ENCODE measurements at regions not wholly inside any gene's neighbourhood (a gene's known extent, or its start where the extent isn't known, plus 50 kb on each side); places are given as distances from the start of the nearest gene placed in this dataset.

DNA sequence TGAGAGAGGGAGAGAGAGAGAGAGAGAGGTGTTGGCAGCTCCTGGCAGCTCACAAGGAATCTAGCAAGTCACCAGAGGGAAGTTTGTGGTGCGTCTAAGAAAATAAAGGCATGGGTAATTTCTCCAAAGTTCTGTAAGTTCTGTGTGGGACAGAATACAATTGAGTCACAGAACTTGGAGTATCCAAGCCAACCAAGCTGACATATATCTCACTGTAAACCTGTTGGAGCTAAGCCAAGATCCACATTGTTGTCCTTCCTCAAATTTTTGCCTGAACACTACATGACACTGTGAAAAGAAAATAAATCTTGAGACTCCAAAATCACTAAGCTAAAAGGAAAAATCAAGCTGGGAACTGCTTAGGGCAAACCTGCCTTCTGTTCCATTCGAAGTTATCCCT is 436.7 kb downstream of the MEI4 start:
- intact Hi-C loops (cut with DNase I; ENCODE audit: low total_unique reads), result no loop called here
- Histone ChIP-seq H3K27ac (no peak overlapping the region), H3K4me3 (no peak overlapping the region), H3K9me3 (no peaks in the 10 kb centered on the region), H3K36me3 (no peaks in the 10 kb centered on the region), H3K4me1 (no peaks in the 10 kb centered on the region), H3K27me3 (no peaks in the 10 kb centered on the region)
- TF ChIP-seq POLR2AphosphoS5 (IDR thresholded peaks at IDR 0.05) (no peak), POLR2A (IDR thresholded peaks at IDR 0.05) (no peak)
- TF ChIP-seq, protein P1, sequence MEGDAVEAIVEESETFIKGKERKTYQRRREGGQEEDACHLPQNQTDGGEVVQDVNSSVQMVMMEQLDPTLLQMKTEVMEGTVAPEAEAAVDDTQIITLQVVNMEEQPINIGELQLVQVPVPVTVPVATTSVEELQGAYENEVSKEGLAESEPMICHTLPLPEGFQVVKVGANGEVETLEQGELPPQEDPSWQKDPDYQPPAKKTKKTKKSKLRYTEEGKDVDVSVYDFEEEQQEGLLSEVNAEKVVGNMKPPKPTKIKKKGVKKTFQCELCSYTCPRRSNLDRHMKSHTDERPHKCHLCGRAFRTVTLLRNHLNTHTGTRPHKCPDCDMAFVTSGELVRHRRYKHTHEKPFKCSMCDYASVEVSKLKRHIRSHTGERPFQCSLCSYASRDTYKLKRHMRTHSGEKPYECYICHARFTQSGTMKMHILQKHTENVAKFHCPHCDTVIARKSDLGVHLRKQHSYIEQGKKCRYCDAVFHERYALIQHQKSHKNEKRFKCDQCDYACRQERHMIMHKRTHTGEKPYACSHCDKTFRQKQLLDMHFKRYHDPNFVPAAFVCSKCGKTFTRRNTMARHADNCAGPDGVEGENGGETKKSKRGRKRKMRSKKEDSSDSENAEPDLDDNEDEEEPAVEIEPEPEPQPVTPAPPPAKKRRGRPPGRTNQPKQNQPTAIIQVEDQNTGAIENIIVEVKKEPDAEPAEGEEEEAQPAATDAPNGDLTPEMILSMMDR (IDR thresholded peaks at IDR 0.05), result no peak
- no peak for DNase-seq (ENCODE audit: low spot score in 2 of 2)

DNA sequence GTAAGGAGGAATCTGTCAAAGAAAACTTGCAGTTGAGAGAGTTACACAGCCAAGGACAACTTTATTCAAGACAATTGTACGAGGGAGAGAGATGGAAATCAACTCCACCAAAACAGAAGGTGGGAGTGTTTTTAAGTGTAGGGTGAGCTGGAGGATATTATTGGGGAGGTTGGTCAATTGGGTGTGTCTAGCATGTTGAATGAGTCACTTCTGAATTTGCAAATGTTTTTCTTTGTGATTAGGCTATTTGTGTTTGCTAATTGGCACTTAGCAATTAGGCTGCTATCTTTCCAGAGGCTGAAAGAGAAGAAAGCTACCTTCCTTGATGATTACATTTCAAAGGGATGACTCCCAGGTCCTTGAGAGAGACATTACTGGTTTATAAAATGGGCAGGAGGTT is 441.1 kb downstream of the MEI4 start:
- Histone ChIP-seq H3K9me3 (no peaks in the 10 kb centered on the region), H3K27me3 (no peaks in the 10 kb centered on the region), H3K36me3 (no peaks in the 10 kb centered on the region), H3K4me1 (no peaks in the 10 kb centered on the region), H3K27ac (no peak overlapping the region), H3K4me3 (no peak overlapping the region)
- intact Hi-C loops (cut with DNase I; ENCODE audit: low total_unique reads), result no loop called here
- TF ChIP-seq POLR2A (IDR thresholded peaks at IDR 0.05) (no peak), POLR2AphosphoS5 (IDR thresholded peaks at IDR 0.05) (no peak)
- TF ChIP-seq, protein P1 (IDR thresholded peaks at IDR 0.05), result no peak
- no peak for DNase-seq (ENCODE audit: low spot score in 2 of 2)

DNA sequence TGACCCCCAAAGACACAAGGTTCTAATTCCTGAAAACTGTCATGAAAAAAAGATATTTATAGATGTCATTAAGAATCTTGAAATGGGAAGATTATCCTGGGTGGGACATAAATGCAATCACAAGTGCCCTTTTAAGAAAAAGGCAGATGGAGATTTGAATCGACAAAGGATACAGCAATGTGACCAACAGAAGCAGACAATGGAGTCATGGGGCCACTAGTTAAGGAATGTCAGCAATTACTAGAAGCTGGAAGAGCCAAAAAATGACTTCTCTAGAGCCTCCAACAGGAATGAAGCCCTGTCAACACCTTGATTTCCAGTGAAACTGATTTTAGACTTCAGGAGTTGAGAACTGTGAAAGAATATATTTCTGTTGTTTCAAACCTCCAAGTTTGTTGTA is 448.5 kb downstream of the MEI4 start:
- no peaks in the 10 kb centered on the region for H3K36me3 ChIP-seq
- TF ChIP-seq POLR2AphosphoS5 (IDR thresholded peaks at IDR 0.05) (no peak), POLR2A (IDR thresholded peaks at IDR 0.05) (no peak)
- TF ChIP-seq, protein P1 (IDR thresholded peaks at IDR 0.05), result no peak
- H3K4me1 ChIP-seq, result no peaks in the 10 kb centered on the region
- no peaks in the 10 kb centered on the region for H3K9me3 ChIP-seq
- no peaks in the 10 kb centered on the region for H3K27me3 ChIP-seq
- no peak overlapping the region for H3K4me3 ChIP-seq
- no peak for DNase-seq (ENCODE audit: low spot score in 2 of 2)
- intact Hi-C loops (cut with DNase I; ENCODE audit: low total_unique reads), result no loop called here
- no peak overlapping the region for H3K27ac ChIP-seq

DNA sequence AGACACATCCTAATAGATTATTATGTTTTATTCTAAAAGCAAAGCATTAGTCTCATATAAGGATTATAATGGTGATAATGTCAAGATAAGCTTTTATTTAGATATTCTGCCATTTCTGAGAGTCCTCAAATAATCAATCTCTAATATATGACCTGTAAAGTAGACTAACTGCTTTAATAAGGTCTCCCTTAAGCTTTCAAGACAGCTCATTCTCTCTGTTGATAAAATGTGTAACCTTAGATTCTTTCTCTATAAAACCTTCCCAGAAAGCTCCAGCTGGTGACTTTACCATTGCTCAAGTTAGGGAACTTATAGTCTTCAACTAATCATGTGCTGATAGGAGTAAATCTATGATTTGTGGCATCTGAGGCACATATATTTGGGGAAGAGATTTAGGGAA is 457.8 kb downstream of the MEI4 start:
- H3K27ac ChIP-seq, result no peak overlapping the region
- peaks cover 0 to 14% of the 10 kb centered on the region in 2 donors for H3K9me3 ChIP-seq
- peaks cover 4% of the 10 kb centered on the region for H3K36me3 ChIP-seq
- no peaks in the 10 kb centered on the region for H3K4me1 ChIP-seq
- no peaks in the 10 kb centered on the region for H3K27me3 ChIP-seq
- no peak overlapping the region for H3K4me3 ChIP-seq
- TF ChIP-seq POLR2AphosphoS5 (IDR thresholded peaks at IDR 0.05) (no peak), POLR2A (IDR thresholded peaks at IDR 0.05) (no peak)
- TF ChIP-seq, protein P1 (IDR thresholded peaks at IDR 0.05), result no peak
- no peak for DNase-seq (ENCODE audit: low spot score in 2 of 2)
- intact Hi-C loops (cut with DNase I; ENCODE audit: low total_unique reads), result no loop called here

DNA sequence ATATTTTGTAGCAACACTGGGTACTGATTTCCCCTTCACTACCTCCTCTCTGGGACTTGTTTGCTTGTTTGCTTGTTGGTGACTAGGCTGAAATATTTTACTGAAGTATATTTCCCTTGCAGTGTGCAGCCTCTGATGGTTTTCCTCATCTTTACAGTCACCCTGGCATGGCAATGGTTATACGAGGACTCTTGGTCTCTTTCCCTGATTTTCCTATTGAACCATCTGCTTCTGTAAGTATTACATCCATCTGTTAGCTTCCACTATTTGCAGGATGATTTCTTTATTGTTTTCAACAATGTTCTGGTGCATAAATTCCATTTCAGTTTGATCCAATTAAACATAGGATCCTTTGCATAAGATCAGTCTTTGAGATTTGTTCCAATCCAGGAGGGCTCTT is 465.1 kb downstream of the MEI4 start:
- Histone ChIP-seq H3K4me1 (no peaks in the 10 kb centered on the region), H3K27ac (no peak overlapping the region), H3K9me3 (peaks cover 0 to 14% of the 10 kb centered on the region in 2 donors), H3K36me3 (no peaks in the 10 kb centered on the region), H3K27me3 (no peaks in the 10 kb centered on the region), H3K4me3 (no peak overlapping the region)
- no peak for DNase-seq (ENCODE audit: low spot score in 2 of 2)
- no peak for TF ChIP-seq POLR2A (IDR thresholded peaks at IDR 0.05)
- TF ChIP-seq POLR2AphosphoS5 (IDR thresholded peaks at IDR 0.05), result no peak
- TF ChIP-seq, protein P1 (IDR thresholded peaks at IDR 0.05), result no peak
- intact Hi-C loops (cut with DNase I; ENCODE audit: low total_unique reads), result no loop called here

Measured in breast epithelium (tissue), 4 donors.